Endothelial cell (in vitro differentiated cells): ENCODE measurements at regions not wholly inside any gene's neighbourhood (a gene's known extent, or its start where the extent isn't known, plus 50 kb on each side); places are given as distances from the start of the nearest gene placed in this dataset.

ENCODE experiments used
- DNase-seq: peaks from one replicate; pipeline ENCODE4 v3.0.0; 2021; ENCODE audit warnings: low spot score
- H3K27ac Mint-ChIP-seq: one replicate; pipeline ENCODE4 v1.8.0; 2021; ENCODE audit warnings: mixed read lengths, inconsistent platforms; ENCODE audit not compliant: unreplicated experiment
- H3K27me3 Mint-ChIP-seq: one replicate; pipeline ENCODE4 v1.8.0; 2021; ENCODE audit warnings: mild to moderate bottlenecking, moderate library complexity, mixed read lengths, inconsistent platforms; ENCODE audit not compliant: unreplicated experiment
- H3K36me3 Mint-ChIP-seq: one replicate; pipeline ENCODE4 v1.8.0; 2021; ENCODE audit warnings: mild to moderate bottlenecking, low read depth, mixed read lengths, inconsistent platforms; ENCODE audit not compliant: unreplicated experiment
- H3K4me1 Mint-ChIP-seq: one replicate; pipeline ENCODE4 v1.8.0; 2021; ENCODE audit warnings: mild to moderate bottlenecking, mixed read lengths, inconsistent platforms; ENCODE audit not compliant: unreplicated experiment
- H3K4me3 Mint-ChIP-seq: one replicate; pipeline ENCODE4 v1.8.0; 2021; ENCODE audit warnings: mild to moderate bottlenecking, mixed read lengths, inconsistent platforms; ENCODE audit not compliant: unreplicated experiment
- H3K9me3 Mint-ChIP-seq: one replicate; pipeline ENCODE4 v1.8.0; 2021; ENCODE audit warnings: mixed read lengths, inconsistent platforms; ENCODE audit not compliant: unreplicated experiment
- TF ChIP-seq, protein P1 (sequence below): fragments of 200-600 bp; sonication (generic); IDR thresholded peaks from one replicate; pipeline ENCODE4 v1.5.0; 2021; ENCODE audit warnings: antibody characterized with exemption; ENCODE audit not compliant: unreplicated experiment

DNA sequence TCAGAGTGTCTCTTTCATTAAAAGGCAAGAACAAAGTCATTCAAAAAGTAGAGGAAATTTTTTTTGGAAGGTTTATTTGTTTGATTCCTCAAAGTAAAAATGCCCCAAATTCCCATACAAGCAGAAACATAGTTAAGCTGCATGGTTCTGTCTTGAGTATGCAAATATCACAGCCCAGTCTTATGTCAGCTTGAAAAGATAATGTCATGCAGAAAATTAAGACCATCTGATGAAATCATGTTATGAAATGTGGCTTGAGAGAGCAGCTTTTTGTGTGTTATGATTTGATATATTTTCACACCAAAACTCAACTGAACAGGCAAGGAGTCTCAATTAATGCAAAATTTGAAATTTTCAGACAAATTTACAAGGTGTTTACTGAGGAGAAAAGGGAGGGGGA is 411.0 kb downstream of the LMO4 start:
- Mint-ChIP-seq H3K4me1 (no peaks in the 10 kb centered on the region), H3K36me3 (no peaks in the 10 kb centered on the region), H3K9me3 (no peaks in the 10 kb centered on the region), H3K27me3 (no peaks in the 10 kb centered on the region), H3K4me3 (no peak overlapping the region), H3K27ac (no peak overlapping the region)
- DNase-seq: no peak
- TF ChIP-seq, protein P1, sequence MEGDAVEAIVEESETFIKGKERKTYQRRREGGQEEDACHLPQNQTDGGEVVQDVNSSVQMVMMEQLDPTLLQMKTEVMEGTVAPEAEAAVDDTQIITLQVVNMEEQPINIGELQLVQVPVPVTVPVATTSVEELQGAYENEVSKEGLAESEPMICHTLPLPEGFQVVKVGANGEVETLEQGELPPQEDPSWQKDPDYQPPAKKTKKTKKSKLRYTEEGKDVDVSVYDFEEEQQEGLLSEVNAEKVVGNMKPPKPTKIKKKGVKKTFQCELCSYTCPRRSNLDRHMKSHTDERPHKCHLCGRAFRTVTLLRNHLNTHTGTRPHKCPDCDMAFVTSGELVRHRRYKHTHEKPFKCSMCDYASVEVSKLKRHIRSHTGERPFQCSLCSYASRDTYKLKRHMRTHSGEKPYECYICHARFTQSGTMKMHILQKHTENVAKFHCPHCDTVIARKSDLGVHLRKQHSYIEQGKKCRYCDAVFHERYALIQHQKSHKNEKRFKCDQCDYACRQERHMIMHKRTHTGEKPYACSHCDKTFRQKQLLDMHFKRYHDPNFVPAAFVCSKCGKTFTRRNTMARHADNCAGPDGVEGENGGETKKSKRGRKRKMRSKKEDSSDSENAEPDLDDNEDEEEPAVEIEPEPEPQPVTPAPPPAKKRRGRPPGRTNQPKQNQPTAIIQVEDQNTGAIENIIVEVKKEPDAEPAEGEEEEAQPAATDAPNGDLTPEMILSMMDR: no peak

DNA sequence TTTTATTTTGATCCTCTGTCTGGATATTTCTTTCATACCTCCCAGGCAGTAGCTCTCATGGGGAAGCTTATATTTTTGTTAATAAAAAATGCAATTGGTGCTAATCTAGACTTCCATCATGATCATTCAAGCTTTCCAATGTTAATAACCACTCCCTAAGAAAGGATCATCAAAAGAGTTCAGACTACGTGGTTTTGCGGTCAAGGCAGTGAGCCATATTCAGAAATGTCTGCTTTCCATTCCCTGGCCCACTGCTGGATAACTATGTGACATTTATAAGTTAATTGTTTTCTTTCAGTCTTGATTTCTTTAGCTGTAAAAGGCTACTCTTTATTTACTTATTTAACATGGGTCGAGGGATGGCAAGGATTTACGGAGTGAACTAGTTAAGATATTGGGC is 414.6 kb downstream of the LMO4 start:
- Mint-ChIP-seq H3K4me3 (no peak overlapping the region), H3K9me3 (no peaks in the 10 kb centered on the region), H3K4me1 (peaks cover 5% of the 10 kb centered on the region), H3K36me3 (no peaks in the 10 kb centered on the region), H3K27ac (no peak overlapping the region), H3K27me3 (no peaks in the 10 kb centered on the region)
- DNase-seq: no peak
- TF ChIP-seq, protein P1: no peak

DNA sequence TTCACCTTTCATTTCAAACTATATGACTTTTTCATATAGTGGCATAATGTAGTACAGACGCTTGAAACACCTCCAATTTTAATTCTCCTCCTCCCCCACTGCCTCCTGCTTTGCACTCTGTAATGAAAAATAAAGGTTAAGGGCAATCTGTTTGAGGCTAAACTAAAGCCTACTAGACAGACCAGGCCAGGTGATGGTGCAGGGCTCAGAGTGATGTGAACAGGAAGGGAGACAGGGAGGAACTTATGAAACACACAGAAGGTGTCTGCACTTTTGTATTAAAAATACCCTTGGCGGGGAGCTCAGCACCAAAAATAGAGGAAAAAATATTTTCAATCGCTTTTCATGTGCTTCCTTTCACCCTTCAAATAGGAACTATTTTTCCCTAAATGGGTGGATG is 415.4 kb downstream of the LMO4 start:
- Mint-ChIP-seq H3K27me3 (no peaks in the 10 kb centered on the region), H3K27ac (no peak overlapping the region), H3K4me1 (peaks cover 10% of the 10 kb centered on the region), H3K9me3 (no peaks in the 10 kb centered on the region), H3K36me3 (no peaks in the 10 kb centered on the region), H3K4me3 (no peak overlapping the region)
- TF ChIP-seq, protein P1: no peak
- DNase-seq: no peak

DNA sequence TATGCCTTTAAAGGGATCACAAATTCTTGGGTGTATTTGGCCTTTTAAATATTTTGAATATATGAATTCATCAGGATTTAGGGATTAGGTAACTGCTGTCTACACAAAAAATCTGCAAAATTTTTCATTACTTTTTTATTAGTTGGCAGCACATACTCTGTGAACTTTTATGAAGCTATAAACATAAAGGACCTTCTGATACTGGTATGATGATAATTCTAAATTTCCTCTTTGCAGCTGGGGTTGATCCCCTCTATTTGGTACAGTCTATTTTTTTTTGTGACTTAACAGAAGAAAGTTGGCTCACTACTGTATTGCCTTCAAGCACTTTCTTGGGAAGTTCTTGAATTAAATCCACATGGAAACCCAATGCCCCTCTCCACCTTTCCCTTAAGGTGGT is 416.1 kb downstream of the LMO4 start:
- H3K4me3 Mint-ChIP-seq: no peak overlapping the region
- H3K27me3 Mint-ChIP-seq: no peaks in the 10 kb centered on the region
- no peaks in the 10 kb centered on the region for H3K36me3 Mint-ChIP-seq
- no peak overlapping the region for H3K27ac Mint-ChIP-seq
- H3K4me1 Mint-ChIP-seq: peaks cover 10% of the 10 kb centered on the region
- no peaks in the 10 kb centered on the region for H3K9me3 Mint-ChIP-seq
- TF ChIP-seq, protein P1: no peak
- DNase-seq: no peak

- H3K36me3 Mint-ChIP-seq: no peaks in the 10 kb centered on the region
- H3K4me1 Mint-ChIP-seq: peaks cover 7% of the 10 kb centered on the region
- H3K27ac Mint-ChIP-seq: no peak overlapping the region
- no peaks in the 10 kb centered on the region for H3K9me3 Mint-ChIP-seq
- H3K4me3 Mint-ChIP-seq: no peak overlapping the region
- DNase-seq: no peak
- TF ChIP-seq, protein P1: no peak
- H3K27me3 Mint-ChIP-seq: peaks cover 1% of the 10 kb centered on the region
These were observed 424.7 kb downstream of the LMO4 start for GRCh38 chr1:87753366-87753765.
